ENCODE measurements at regions not wholly inside any gene's neighbourhood (a gene's known extent, or its start where the extent isn't known, plus 50 kb on each side); places are given as distances from the start of the nearest gene placed in this dataset.

GRCh38 chr16:11476676-11477075 is 110.0 kb downstream of the LITAF start:
- DNase-seq, result no peak

- DNase-seq, result no peak
Observed at GRCh38 chr16:11478431-11479119, 108.1 kb downstream of the LITAF start.

GRCh38 chr16:11479916-11480315 is 106.8 kb downstream of the LITAF start:
- DNase-seq, result no peak

- no peak for DNase-seq
Observed at GRCh38 chr16:11480634-11481033, 106.1 kb downstream of the LITAF start.

- DNase-seq, result no peak
Observed at GRCh38 chr16:11481987-11482386, 104.7 kb downstream of the LITAF start.

GRCh38 chr16:11482946-11483748 is 103.6 kb downstream of the LITAF start:
- DNase-seq, result no peak

GRCh38 chr16:11484691-11485258 is 101.9 kb downstream of the LITAF start:
- no peak for DNase-seq

GRCh38 chr16:11485676-11486075 is 101.0 kb downstream of the LITAF start:
- no peak for DNase-seq

- no peak for DNase-seq
Observed at GRCh38 chr16:11487289-11487688, 99.4 kb downstream of the LITAF start.

GRCh38 chr16:11488304-11488703 is 98.4 kb downstream of the LITAF start:
- DNase-seq, result no peak

- DNase-seq, result no peak
Observed at GRCh38 chr16:11491524-11491923, 95.2 kb downstream of the LITAF start.

GRCh38 chr16:11492808-11493530 is 93.8 kb downstream of the LITAF start:
- DNase-seq, result no peak

- no peak for DNase-seq
Observed at GRCh38 chr16:11493531-11493929, 93.2 kb downstream of the LITAF start.

GRCh38 chr16:11494029-11494428 is 92.7 kb downstream of the LITAF start:
- no peak for DNase-seq

- no peak for DNase-seq
Observed at GRCh38 chr16:11494433-11494832, 92.3 kb downstream of the LITAF start.

GRCh38 chr16:11495066-11495407 is 91.7 kb downstream of the LITAF start:
- no peak for DNase-seq

Data from midbrain (tissue), 1 donor.